Mucosa of descending colon (tissue), 3 donors: ENCODE measurements at regions not wholly inside any gene's neighbourhood (a gene's known extent, or its start where the extent isn't known, plus 50 kb on each side); places are given as distances from the start of the nearest gene placed in this dataset.
A peak's percentile ranks its signal among the peaks of the same experiment; 100 is the strongest.

Experiments
- ATAC-seq: fragments of 200-7000 bp; cut with Tn5 transposase; one replicate; pipeline ENCODE4 v1.9.1; 2020; ENCODE audit warnings: mild to moderate bottlenecking, moderate library complexity
- DNase-seq, 3 donors: peaks; one replicate each; pipeline ENCODE4 v3.0.0-alpha.2; 2020
- H3K36me3 ChIP-seq: fragments of 200-600 bp; one replicate; pipeline ENCODE4 v1.8.0; 2021; ENCODE audit warnings: low read depth, mild to moderate bottlenecking
- H3K4me1 ChIP-seq: fragments of 200-600 bp; one replicate; pipeline ENCODE4 v1.8.0; 2021; ENCODE audit warnings: low read depth, mild to moderate bottlenecking
- H3K4me3 ChIP-seq: fragments of 200-600 bp; one replicate; pipeline ENCODE4 v1.8.0; 2021; ENCODE audit warnings: mild to moderate bottlenecking
- H3K9me3 ChIP-seq: fragments of 200-600 bp; one replicate; pipeline ENCODE4 v1.8.0; 2021; ENCODE audit warnings: mild to moderate bottlenecking
- intact Hi-C, 2 donors: fragments of 100-400 bp; cut with DNase I in 1 of 2; cut with micrococcal nuclease in 1 of 2; formaldehyde crosslinking; loops; one replicate each; pipeline versions ENCODE4 v1.11.0 to v1.11.1; 2022; cut with DNase I, micrococcal nuclease
- TF ChIP-seq, protein P1 (sequence below): fragments of 200-600 bp; IDR thresholded peaks from one replicate; pipeline ENCODE4 v1.8.0; 2022; ENCODE audit warnings: antibody characterized with exemption, mild to moderate bottlenecking
- donor health status: DM: no; HTN: no; CAD: no; lungs with moderate emphysema.
- donor health status: DM: no; HTN: no; CAD: no.
- donor health status: DM: no; HTN: yes; CAD: no.

DNA sequence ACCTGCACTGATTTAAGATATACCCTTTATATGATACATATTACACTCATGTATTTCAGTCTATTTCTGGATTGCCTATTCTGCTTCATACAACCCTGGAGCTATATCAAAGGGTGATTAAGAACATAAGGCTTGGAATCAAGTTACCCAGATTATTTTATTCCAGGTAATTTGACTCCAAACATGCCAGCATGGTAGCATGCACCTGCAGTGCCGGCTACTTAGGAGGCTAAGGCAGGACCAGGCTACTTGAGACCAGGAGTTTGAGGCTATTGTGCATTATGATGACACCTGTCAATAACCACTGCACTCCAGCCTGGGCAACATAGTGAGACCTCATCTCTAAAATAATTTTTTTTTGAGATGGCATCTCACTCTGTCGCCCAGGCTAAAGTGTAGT is 50.4 kb upstream of the NEO1 start:
- ATAC-seq, result no peak
- H3K9me3 ChIP-seq, result no peaks in the 10 kb centered on the region
- H3K4me3 ChIP-seq, result no peak overlapping the region
- TF ChIP-seq, protein P1, sequence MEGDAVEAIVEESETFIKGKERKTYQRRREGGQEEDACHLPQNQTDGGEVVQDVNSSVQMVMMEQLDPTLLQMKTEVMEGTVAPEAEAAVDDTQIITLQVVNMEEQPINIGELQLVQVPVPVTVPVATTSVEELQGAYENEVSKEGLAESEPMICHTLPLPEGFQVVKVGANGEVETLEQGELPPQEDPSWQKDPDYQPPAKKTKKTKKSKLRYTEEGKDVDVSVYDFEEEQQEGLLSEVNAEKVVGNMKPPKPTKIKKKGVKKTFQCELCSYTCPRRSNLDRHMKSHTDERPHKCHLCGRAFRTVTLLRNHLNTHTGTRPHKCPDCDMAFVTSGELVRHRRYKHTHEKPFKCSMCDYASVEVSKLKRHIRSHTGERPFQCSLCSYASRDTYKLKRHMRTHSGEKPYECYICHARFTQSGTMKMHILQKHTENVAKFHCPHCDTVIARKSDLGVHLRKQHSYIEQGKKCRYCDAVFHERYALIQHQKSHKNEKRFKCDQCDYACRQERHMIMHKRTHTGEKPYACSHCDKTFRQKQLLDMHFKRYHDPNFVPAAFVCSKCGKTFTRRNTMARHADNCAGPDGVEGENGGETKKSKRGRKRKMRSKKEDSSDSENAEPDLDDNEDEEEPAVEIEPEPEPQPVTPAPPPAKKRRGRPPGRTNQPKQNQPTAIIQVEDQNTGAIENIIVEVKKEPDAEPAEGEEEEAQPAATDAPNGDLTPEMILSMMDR, result no peak
- peaks cover 18% of the 10 kb centered on the region for H3K4me1 ChIP-seq
- no peaks in the 10 kb centered on the region for H3K36me3 ChIP-seq
- intact Hi-C loops, result no loop called here
- no peak for DNase-seq

DNA sequence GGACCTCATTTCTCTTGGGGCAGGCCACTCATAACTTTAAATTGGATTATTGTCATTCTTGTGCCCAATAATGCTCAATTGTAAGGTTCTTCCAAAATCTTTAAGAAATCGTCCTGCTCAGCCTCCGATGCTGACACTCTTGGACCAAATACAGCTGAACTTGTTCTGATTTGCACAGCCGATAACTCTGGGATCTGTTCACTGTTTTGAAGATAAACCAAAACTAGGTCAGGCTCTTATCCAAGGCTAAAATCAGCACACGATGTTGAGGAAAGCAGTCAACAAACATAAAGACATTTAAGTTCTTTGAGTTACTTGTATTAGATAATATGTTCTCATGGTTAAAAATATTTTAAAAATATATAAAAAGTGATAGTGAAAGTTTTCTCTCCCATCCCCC is 52.0 kb upstream of the NEO1 start:
- H3K4me3 ChIP-seq, result no peak overlapping the region
- no peak for DNase-seq
- peaks cover 14% of the 10 kb centered on the region for H3K4me1 ChIP-seq
- no peak for ATAC-seq
- no peaks in the 10 kb centered on the region for H3K9me3 ChIP-seq
- intact Hi-C loops, result no loop called here
- TF ChIP-seq, protein P1, result no peak
- H3K36me3 ChIP-seq, result no peaks in the 10 kb centered on the region

DNA sequence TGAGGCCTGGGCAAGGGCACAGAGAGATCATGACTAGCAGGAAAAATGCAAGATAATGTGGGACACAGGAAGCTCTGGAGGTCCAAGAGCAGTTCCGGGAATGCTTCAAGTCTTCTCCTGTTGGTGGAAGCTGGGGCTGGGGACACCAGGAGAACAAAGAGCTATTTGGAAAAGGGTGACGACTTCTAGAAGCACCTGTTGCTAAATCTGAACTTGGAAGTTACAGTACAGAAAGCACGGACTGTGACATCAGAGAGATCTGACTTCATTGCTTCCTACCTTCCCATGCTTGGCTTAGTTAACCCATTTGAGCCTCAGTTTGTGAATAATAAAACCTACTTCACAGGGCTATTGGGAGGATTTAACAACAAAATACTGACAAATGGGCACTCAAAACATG is 52.7 kb upstream of the NEO1 start:
- DNase-seq (no peak), ATAC-seq (no peak)
- Histone ChIP-seq H3K36me3 (no peaks in the 10 kb centered on the region), H3K4me1 (peaks cover 14% of the 10 kb centered on the region), H3K9me3 (no peaks in the 10 kb centered on the region), H3K4me3 (no peak overlapping the region)
- TF ChIP-seq, protein P1, result no peak
- intact Hi-C loops, result no loop called here

DNA sequence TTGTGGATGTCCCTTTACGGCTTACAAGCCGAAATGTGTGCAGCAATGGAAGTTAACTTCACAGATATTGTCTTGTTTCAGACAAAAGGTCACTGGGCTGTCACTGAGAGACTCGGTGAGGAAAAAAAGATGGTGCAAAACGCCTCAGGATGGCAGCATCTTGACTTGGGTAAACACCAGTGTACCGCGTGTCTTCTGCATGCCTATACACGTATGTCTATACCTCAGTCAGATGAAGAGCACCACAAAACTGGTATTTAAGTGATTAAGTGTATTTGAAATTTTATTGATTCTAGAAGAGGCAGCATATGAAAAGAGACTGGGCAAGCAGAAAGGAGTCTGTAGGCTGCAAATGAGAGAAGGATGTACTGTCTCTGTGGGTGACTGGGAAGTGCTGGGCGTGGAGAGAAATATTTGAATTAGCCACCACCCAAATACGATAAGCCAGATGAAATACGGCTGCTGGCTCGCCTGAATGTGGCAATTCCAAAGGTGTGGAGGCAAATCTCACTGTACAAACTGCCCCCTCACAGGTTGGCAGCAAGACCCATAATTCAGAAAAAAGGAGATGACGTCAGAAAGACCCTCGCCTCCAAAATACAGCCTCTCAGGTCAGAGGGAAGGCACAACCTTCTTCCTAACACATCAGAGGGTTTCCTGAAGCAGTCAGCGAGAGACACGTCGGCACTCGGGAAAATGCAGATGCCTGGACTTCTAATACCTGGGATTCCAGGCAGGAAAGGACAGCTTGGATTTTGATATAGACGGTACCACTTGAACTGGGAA is 53.4 kb upstream of the NEO1 start:
- intact Hi-C loops, result no loop called here
- H3K36me3 ChIP-seq, result no peaks in the 10 kb centered on the region
- no peak overlapping the region for H3K4me3 ChIP-seq
- TF ChIP-seq, protein P1, result no peak
- ATAC-seq, result peak; percentile 88
- H3K4me1 ChIP-seq, result peaks cover 14% of the 10 kb centered on the region
- peak in 2 of 3 donors; percentile 52 to 71 for DNase-seq
- no peaks in the 10 kb centered on the region for H3K9me3 ChIP-seq

DNA sequence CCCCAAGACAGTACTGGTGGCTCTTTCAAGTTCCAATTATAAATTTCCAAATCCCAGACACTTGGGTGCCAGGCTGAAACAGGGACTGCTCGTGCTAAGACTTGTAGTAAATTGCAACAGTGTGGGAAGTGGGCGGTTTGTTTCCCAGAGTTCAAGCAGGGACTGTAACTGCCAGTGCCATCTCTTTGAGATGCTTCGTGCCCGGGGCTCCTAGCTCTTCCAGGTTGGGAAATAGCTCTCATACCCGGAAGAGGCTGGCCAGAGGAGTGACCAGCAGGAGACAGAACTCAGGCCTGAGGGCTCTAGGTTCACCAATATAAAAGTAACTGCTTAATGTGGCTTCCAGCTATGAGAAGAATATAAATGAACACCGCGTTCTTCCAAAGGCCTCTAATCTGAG is 54.0 kb upstream of the NEO1 start:
- DNase-seq, result no peak
- intact Hi-C loops, result no loop called here
- H3K36me3 ChIP-seq, result no peaks in the 10 kb centered on the region
- H3K4me3 ChIP-seq, result no peak overlapping the region
- TF ChIP-seq, protein P1, result no peak
- H3K9me3 ChIP-seq, result no peaks in the 10 kb centered on the region
- H3K4me1 ChIP-seq, result peaks cover 14% of the 10 kb centered on the region
- ATAC-seq, result peak; percentile 40
